CD4-positive, alpha-beta T cell treated with Interferon gamma for 1 hour (primary cell): ENCODE measurements at regions not wholly inside any gene's neighbourhood (a gene's known extent, or its start where the extent isn't known, plus 50 kb on each side); places are given as distances from the start of the nearest gene placed in this dataset.

Source experiments
- DNase-seq: peaks from one replicate; pipeline ENCODE4 v3.0.0-alpha.2; 2020

DNA sequence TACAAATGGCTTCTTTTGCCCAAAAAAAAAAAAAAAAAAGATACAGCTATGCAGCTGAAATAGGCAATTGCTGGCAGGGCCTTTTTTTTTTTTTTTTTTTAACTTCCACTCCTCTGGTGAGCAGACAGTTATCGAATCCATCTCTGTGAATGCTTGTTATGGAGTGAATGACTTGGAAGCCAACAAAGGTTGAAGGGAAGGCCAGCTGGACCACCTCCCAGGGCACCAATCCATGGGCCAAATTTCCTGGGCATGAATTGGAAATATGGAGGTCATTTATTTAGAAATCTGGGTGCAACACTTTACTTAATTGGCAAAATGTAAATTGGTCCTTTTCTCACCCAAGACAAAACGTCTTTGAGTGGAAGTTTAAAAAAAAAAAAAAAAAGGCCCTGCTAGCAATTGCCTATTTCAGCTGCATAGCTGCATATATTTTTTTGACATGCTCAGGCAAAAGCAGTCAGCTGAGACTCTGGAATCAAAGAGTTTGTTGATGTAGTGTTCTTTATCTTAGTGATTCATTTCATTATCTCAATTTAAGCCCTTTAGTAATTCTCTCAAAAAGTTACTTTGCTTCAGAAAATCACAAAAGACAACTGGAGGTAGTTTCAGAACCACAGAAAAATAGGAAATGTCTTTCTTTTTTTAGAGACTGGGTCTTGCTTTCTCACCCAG lies 392.2 kb upstream of the KLF4 start:
- DNase-seq = no peak

- no peak for DNase-seq
Observed at GRCh38 chr9:107878462-107878861, 388.9 kb upstream of the KLF4 start.

GRCh38 chr9:107875571-107875980 lies 386.0 kb upstream of the KLF4 start:
- DNase-seq = no peak

- no peak for DNase-seq
Observed at GRCh38 chr9:107874591-107875369, 385.2 kb upstream of the KLF4 start.

GRCh38 chr9:107874137-107874536 lies 384.6 kb upstream of the KLF4 start:
- DNase-seq = no peak

- DNase-seq = no peak
Observed at GRCh38 chr9:107872457-107873192, 383.1 kb upstream of the KLF4 start.

- no peak for DNase-seq
Observed at GRCh38 chr9:107870927-107871680, 381.5 kb upstream of the KLF4 start.

DNA sequence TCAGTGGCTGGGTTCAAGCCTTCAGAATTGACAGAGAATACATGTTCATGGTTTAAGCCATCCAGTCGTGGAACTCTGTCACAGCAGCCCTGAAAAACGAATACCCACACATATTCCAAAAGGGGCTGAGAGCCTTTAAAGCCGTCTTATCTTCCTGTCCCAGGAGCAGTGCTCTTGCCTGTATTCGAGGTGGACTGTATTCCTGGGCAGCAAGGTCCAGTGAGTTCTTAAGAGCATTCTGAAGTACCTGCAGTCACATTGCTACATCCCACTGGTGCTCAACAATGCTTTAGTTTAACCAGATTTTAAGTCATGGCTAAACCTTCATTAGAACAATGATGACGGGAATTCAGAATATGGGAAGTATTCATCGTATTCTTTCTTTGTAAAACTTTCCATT lies 380.7 kb upstream of the KLF4 start:
- DNase-seq = no peak

GRCh38 chr9:107869111-107869510 lies 379.5 kb upstream of the KLF4 start:
- DNase-seq = no peak

- no peak for DNase-seq
Observed at GRCh38 chr9:107868186-107868585, 378.6 kb upstream of the KLF4 start.

DNA sequence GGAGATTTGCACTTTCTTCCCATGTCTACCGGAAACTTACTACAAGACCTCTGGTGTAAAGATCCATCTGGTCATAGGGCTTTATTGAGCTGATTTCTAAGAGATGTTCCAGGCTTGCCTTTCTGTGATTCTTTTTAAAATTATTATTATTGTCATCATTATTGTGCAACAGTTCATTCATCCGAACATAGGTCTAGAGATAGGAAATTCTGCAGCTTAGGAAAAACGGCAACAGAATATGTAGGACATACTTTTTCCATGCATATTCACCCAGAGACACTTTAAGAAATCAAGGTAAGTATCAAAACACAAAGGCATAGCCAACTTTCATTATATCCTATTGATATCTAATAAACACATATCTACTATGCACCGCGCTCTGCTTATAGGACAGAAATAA lies 378.2 kb upstream of the KLF4 start:
- DNase-seq = no peak

- DNase-seq = no peak
Observed at GRCh38 chr9:107866711-107867311, 377.2 kb upstream of the KLF4 start.

GRCh38 chr9:107863396-107863795 lies 373.8 kb upstream of the KLF4 start:
- DNase-seq = no peak

DNA sequence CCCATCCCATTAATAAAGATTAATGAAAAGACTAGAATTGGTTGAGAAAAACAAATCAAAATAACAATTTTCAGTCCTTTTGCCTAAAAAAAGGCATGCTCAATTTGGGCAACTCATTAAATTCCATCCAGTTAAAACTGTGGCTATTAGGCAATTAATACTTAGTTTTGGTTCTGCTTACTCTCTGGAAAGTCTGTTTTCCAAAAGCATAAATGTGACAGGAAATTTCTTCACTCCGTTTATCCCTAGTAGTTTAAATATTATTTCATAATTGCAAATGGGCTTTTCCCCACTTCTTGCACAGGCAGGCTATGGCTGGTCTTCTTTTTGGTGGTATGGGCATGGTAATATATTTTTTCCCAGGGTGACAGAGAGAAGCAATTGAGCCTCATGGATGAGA lies 373.3 kb upstream of the KLF4 start:
- no peak for DNase-seq

DNA sequence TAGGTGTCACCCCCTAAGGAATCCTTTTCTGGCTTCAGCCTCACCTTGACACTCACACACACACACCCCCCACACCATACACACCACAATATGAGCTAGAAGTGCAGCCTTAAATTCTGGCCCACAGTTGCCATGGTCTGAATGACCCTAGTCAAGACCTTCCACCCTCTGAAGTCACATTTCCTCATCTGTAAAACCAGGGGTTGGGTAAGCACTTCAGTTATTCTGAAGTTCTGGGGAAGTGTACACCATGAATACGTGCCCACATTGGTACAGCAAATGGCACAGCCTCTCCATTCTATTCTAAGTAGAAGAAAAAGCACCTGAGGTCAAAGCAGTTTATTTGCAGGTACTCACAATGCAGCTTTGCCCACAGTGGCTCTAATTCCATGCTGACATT lies 372.8 kb upstream of the KLF4 start:
- DNase-seq = no peak

GRCh38 chr9:107861075-107861474 lies 371.5 kb upstream of the KLF4 start:
- DNase-seq = no peak

DNA sequence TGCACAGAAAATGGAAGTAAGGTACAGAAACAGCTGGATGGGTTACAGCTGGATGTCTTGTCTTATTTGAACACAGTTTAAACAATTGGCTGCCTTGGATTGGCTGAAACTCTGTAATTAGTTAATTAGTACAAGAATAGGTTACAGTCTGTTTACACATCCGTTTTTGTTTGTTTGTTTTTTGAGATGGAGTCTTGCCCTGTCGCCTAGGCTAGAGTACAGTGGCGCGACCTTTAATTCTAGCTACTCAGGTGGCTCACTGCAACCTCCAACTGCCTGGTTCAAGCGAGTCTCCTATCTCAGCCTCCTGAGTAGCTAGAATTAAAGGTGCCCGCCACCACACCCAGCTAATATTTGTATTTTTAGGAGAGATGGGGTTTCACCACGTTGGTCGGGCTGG lies 368.7 kb upstream of the KLF4 start:
- DNase-seq = no peak

GRCh38 chr9:107856633-107857032 lies 367.1 kb upstream of the KLF4 start:
- no peak for DNase-seq

DNA sequence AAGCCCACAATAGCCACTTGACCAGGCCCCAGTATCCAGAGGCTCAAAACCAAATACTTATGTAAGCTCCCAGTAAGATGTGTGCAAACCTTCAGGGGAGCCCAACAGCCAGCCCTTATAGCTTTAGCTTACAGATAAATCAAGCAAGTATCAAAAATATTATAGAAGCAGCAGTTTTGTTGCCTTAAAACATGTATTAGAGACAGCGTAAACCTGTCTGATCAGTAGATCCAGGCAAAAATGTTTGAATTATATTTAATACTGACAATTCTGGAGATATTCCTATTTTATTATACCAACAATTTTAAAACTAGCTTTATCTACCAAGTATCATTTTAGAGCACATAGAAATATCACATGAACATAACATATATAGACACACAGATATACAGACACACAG lies 365.6 kb upstream of the KLF4 start:
- no peak for DNase-seq

- no peak for DNase-seq
Observed at GRCh38 chr9:107853461-107853860, 363.9 kb upstream of the KLF4 start.

DNA sequence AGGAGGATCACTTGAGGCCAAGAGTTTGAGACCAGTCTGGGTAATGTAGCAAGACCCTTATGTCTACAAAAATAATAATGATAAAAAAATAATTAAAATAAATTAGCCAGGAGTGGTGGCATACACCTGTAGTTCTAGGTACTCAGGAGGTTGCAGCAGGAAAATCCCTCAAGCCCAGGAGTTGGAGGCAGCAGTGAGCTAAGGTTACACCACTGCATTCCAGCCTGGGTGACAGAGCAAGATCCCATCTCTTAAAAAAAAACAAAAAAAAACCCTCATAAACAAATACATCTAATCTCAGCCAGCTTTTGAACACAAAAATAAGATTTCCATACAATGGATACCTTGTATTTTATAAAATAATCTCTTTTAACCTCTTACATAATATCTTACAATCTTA lies 363.3 kb upstream of the KLF4 start:
- no peak for DNase-seq

- no peak for DNase-seq
Observed at GRCh38 chr9:107850653-107851052, 361.1 kb upstream of the KLF4 start.
